CD4-positive, alpha-beta T cell (primary cell): ENCODE measurements at regions not wholly inside any gene's neighbourhood (a gene's known extent, or its start where the extent isn't known, plus 50 kb on each side); places are given as distances from the start of the nearest gene placed in this dataset.

ENCODE experiments used
- ATAC-seq: fragments of 200-7000 bp; cut with Tn5 transposase; one replicate; pipeline ENCODE4 v1.10.0; 2022; ENCODE audit warnings: mild to moderate bottlenecking; ENCODE audit not compliant: poor library complexity
- CTCF ChIA-PET: fragments of 350-600 bp; sonication (Branson Sonifier 250); formaldehyde crosslinking; loops from one replicate; lab custom pipeline; 2021; ENCODE audit warnings: antibody characterized with exemption, inconsistent platforms; lab: Charles Lee
- POLR2A ChIA-PET: fragments of 350-600 bp; sonication (Branson Sonifier 250); formaldehyde crosslinking; loops from one replicate; lab custom pipeline; 2021; ENCODE audit warnings: antibody characterized with exemption, inconsistent platforms; lab: Charles Lee
- DNase-seq, 14 experiments: peaks; one replicate each; pipeline ENCODE4 v3.0.0-alpha.2; 2013 to 2020; ENCODE audit warnings: mixed read lengths in 2 of 14
- H3K27ac ChIP-seq, 2 donors: one replicate each; pipeline versions ENCODE4 v1.5.1 to v1.7.0; 2013; ENCODE audit warnings: low read length in 2 of 2, low read depth in 1 of 2, mild to moderate bottlenecking in 1 of 2
- H3K27me3 ChIP-seq, 2 experiments: 1 replicate in 1 of 2; 2 replicates in 1 of 2; pipeline versions ENCODE4 v1.6.1 to v1.7.0; 2013; ENCODE audit warnings: low read length in 2 of 2, control low read depth in 1 of 2, mild to moderate bottlenecking in 1 of 2, moderate library complexity in 1 of 2; ENCODE audit not compliant: insufficient read depth in 2 of 2, control insufficient read depth in 1 of 2
- H3K36me3 ChIP-seq: one replicate; pipeline ENCODE4 v1.6.1; 2013; ENCODE audit warnings: low read length, control low read depth; ENCODE audit not compliant: insufficient read depth
- H3K4me1 ChIP-seq: one replicate; pipeline ENCODE4 v1.6.1; 2013; ENCODE audit warnings: low read length, control low read depth; ENCODE audit not compliant: insufficient read depth
- H3K4me3 ChIP-seq: one replicate; pipeline ENCODE4 v1.5.1; 2013; ENCODE audit warnings: mild to moderate bottlenecking, low read length, moderate library complexity
- H3K9me3 ChIP-seq, 2 experiments: 1 replicate in 1 of 2; 2 replicates in 1 of 2; pipeline versions ENCODE4 v1.6.1 to v1.7.0; 2013; ENCODE audit warnings: low read length in 2 of 2, mild to moderate bottlenecking in 2 of 2, control low read depth in 1 of 2, moderate library complexity in 1 of 2; ENCODE audit not compliant: control insufficient read depth in 1 of 2, insufficient read depth in 1 of 2
- H3K27ac Mint-ChIP-seq: one replicate; pipeline ENCODE4 v1.8.0; 2020; ENCODE audit warnings: mixed read lengths
- H3K27me3 Mint-ChIP-seq: one replicate; pipeline ENCODE4 v1.8.0; 2021; ENCODE audit warnings: mixed read lengths
- H3K36me3 Mint-ChIP-seq: one replicate; pipeline ENCODE4 v1.8.0; 2021; ENCODE audit warnings: low read depth, mixed read lengths
- H3K4me1 Mint-ChIP-seq: one replicate; pipeline ENCODE4 v1.8.0; 2021; ENCODE audit warnings: low read depth, mixed read lengths
- H3K4me3 Mint-ChIP-seq: one replicate; pipeline ENCODE4 v1.8.0; 2020; ENCODE audit warnings: mild to moderate bottlenecking, mixed read lengths
- H3K9me3 Mint-ChIP-seq: one replicate; pipeline ENCODE4 v1.8.0; 2020; ENCODE audit warnings: mixed read lengths
- intact Hi-C, 2 experiments: fragments of 100-400 bp; cut with DNase I in 1 of 2; cut with micrococcal nuclease in 1 of 2; formaldehyde crosslinking; loops; one replicate each; pipeline versions ENCODE4 v1.15.1 to v1.9.0; 2023 to 2025; cut with DNase I, micrococcal nuclease
- TF ChIP-seq, protein P1 (sequence below): fragments of 200-600 bp; IDR thresholded peaks from one replicate; pipeline ENCODE4 v1.8.0; 2022; ENCODE audit warnings: antibody characterized with exemption, mild to moderate bottlenecking

DNA sequence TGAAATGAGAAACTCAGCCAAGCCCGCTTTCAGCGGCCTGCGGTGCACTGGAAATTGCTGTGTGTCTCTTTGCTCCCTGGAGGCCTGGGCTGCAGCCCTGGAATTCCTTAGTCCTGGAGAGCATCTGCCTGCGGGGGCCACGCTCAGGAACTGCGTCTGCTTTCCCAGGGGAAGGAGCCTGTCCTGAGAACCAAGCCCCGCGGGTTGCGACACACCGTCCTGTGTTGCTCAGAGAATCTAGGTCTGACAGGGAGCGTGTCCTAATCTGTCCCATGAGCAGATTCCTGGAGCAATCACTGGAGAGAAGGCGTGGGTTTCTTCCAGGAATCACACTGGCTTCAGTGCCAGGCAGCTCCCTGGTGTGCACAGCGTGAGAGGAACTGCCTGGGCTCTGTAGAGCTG is 708.1 kb downstream of the BRD1 start:
- DNase-seq (no peak), ATAC-seq (no peak)
- Histone ChIP-seq H3K36me3 (no peaks in the 10 kb centered on the region), H3K9me3 (no peaks in the 10 kb centered on the region), H3K27ac (no peak overlapping the region), H3K4me1 (no peaks in the 10 kb centered on the region), H3K4me3 (no peak overlapping the region), H3K27me3 (peaks cover 2 to 6% of the 10 kb centered on the region in 2 experiments)
- H3K4me3 Mint-ChIP-seq = no peak overlapping the region
- POLR2A ChIA-PET = no interaction called here
- intact Hi-C loops = no loop called here
- peaks cover 13% of the 10 kb centered on the region for H3K27me3 Mint-ChIP-seq
- no peaks in the 10 kb centered on the region for H3K36me3 Mint-ChIP-seq
- TF ChIP-seq, protein P1, sequence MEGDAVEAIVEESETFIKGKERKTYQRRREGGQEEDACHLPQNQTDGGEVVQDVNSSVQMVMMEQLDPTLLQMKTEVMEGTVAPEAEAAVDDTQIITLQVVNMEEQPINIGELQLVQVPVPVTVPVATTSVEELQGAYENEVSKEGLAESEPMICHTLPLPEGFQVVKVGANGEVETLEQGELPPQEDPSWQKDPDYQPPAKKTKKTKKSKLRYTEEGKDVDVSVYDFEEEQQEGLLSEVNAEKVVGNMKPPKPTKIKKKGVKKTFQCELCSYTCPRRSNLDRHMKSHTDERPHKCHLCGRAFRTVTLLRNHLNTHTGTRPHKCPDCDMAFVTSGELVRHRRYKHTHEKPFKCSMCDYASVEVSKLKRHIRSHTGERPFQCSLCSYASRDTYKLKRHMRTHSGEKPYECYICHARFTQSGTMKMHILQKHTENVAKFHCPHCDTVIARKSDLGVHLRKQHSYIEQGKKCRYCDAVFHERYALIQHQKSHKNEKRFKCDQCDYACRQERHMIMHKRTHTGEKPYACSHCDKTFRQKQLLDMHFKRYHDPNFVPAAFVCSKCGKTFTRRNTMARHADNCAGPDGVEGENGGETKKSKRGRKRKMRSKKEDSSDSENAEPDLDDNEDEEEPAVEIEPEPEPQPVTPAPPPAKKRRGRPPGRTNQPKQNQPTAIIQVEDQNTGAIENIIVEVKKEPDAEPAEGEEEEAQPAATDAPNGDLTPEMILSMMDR = no peak
- H3K4me1 Mint-ChIP-seq = no peaks in the 10 kb centered on the region
- no peak overlapping the region for H3K27ac Mint-ChIP-seq
- H3K9me3 Mint-ChIP-seq = no peaks in the 10 kb centered on the region
- CTCF ChIA-PET = no interaction called here

- Mint-ChIP-seq H3K27me3 (peaks cover 5% of the 10 kb centered on the region), H3K36me3 (no peaks in the 10 kb centered on the region), H3K4me3 (no peak overlapping the region), H3K9me3 (no peaks in the 10 kb centered on the region), H3K27ac (no peak overlapping the region), H3K4me1 (no peaks in the 10 kb centered on the region)
- ATAC-seq (no peak), DNase-seq (no peak)
- Histone ChIP-seq H3K36me3 (no peaks in the 10 kb centered on the region), H3K27me3 (no peaks in the 10 kb centered on the region), H3K4me1 (no peaks in the 10 kb centered on the region), H3K9me3 (no peaks in the 10 kb centered on the region), H3K4me3 (no peak overlapping the region), H3K27ac (no peak overlapping the region)
- intact Hi-C loops = no loop called here
- CTCF ChIA-PET = no interaction called here
- POLR2A ChIA-PET = no interaction called here
- TF ChIP-seq, protein P1 = no peak
Observed at GRCh38 chr22:49118065-49118464, 709.6 kb downstream of the BRD1 start.

- no peaks in the 10 kb centered on the region for H3K4me1 ChIP-seq
- ChIA-PET POLR2A (no interaction called here), CTCF (no interaction called here)
- no peaks in the 10 kb centered on the region for H3K9me3 ChIP-seq
- no peaks in the 10 kb centered on the region for H3K36me3 ChIP-seq
- TF ChIP-seq, protein P1 = no peak
- no peak for ATAC-seq
- H3K4me3 Mint-ChIP-seq = no peak overlapping the region
- no peaks in the 10 kb centered on the region for H3K36me3 Mint-ChIP-seq
- H3K9me3 Mint-ChIP-seq = no peaks in the 10 kb centered on the region
- no peaks in the 10 kb centered on the region for H3K27me3 ChIP-seq
- H3K4me3 ChIP-seq = no peak overlapping the region
- H3K27ac Mint-ChIP-seq = no peak overlapping the region
- no peak overlapping the region for H3K27ac ChIP-seq
- peak in 1 of 14 experiments; percentile 1 for DNase-seq
- intact Hi-C loops = no loop called here
- H3K4me1 Mint-ChIP-seq = no peaks in the 10 kb centered on the region
- H3K27me3 Mint-ChIP-seq = no peaks in the 10 kb centered on the region
Observed at GRCh38 chr22:49117486-49117885, 710.2 kb downstream of the BRD1 start.
